WI38 (cell line): ENCODE measurements at regions not wholly inside any gene's neighbourhood (a gene's known extent, or its start where the extent isn't known, plus 50 kb on each side); places are given as distances from the start of the nearest gene placed in this dataset.

Source experiments
- H3K4me3 ChIP-seq: 2 replicates; pipeline ENCODE4 v1.5.1; 2011; ENCODE audit warnings: low read depth, mild to moderate bottlenecking, control low read depth, low read length
- TF ChIP-seq, protein P1 (sequence below): IDR thresholded peaks from 2 replicates; pipeline ENCODE4 v1.5.1; 2012; ENCODE audit warnings: low read depth, mild to moderate bottlenecking, control low read depth, low read length

DNA sequence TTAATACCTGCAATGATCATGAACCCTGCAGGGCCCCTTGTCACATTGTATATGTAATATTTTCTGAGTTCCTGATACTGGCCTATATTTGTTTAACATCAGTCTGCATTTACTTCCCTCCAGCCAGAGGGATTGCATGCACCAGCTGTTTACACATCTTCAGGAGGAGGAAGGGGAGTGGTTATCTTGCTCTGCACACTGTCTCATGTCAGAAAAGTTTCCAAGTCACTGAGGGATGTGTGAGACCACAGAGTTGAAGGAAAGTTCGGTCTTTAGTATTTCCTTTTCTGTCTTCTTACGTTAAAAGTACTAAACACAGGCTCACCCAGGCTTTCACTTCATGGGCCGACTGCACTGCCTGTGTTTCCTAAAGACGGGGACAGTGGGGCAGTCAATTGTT, 574.1 kb downstream of the LMO4 start:
- no peak overlapping the region for H3K4me3 ChIP-seq
- TF ChIP-seq, protein P1, sequence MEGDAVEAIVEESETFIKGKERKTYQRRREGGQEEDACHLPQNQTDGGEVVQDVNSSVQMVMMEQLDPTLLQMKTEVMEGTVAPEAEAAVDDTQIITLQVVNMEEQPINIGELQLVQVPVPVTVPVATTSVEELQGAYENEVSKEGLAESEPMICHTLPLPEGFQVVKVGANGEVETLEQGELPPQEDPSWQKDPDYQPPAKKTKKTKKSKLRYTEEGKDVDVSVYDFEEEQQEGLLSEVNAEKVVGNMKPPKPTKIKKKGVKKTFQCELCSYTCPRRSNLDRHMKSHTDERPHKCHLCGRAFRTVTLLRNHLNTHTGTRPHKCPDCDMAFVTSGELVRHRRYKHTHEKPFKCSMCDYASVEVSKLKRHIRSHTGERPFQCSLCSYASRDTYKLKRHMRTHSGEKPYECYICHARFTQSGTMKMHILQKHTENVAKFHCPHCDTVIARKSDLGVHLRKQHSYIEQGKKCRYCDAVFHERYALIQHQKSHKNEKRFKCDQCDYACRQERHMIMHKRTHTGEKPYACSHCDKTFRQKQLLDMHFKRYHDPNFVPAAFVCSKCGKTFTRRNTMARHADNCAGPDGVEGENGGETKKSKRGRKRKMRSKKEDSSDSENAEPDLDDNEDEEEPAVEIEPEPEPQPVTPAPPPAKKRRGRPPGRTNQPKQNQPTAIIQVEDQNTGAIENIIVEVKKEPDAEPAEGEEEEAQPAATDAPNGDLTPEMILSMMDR: no peak

DNA sequence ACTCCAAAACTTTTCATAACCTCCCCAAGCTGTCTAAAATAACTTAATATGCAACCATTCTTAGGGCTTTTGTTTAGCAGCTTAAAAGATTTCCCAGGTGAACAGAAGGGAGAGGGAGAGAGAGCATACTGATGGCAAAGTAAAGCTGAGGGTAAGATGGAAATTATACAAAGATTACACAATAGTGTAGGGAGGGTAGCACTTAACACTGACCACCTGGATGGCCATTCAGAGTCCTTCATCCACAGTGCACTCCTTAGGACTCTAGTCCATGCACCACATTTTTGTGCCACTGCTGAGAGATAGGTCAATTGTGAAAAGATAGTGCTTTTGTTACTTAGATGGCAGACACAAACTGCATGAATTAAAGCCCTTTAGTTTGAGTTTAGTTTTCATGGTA, 574.6 kb downstream of the LMO4 start:
- TF ChIP-seq, protein P1: no peak
- no peak overlapping the region for H3K4me3 ChIP-seq

DNA sequence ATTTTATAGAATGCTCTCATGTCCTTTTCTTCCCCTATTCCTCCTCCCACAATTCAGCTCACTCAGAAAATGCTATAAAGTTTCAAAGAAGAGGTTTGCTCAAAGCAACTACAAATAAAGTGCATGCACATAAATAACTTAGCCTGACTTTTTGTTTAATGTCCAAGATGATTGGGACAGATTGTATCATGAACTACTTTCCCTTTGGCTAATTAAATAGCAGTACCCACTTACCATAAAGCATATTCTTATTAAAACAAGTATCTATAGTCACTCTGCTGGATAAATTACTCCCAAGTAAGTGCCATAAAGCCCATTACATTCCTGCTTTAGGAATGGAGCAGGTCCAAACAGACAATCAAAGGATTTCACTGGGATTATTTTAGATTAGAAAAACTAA, 576.0 kb downstream of the LMO4 start:
- H3K4me3 ChIP-seq: no peak overlapping the region
- TF ChIP-seq, protein P1: no peak

DNA sequence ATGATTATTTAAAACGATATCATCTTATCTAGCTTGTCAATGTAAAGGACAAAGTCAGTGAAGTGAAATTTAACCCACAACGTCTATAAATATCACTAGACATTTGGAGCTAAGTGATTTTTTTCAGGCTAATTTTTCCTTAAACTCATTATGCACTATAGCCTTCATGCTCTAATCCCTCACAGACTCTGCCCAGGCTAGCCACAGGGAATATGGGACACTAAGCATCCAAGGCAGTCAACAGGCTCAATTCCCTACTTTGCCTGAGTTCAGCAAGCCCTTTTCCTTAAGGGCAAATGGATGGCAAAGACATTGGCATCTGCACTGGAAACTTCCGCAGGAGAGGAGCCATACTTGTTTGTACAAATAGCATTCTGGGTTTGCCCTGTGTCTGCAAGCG, 577.0 kb downstream of the LMO4 start:
- TF ChIP-seq, protein P1: no peak
- H3K4me3 ChIP-seq: no peak overlapping the region

DNA sequence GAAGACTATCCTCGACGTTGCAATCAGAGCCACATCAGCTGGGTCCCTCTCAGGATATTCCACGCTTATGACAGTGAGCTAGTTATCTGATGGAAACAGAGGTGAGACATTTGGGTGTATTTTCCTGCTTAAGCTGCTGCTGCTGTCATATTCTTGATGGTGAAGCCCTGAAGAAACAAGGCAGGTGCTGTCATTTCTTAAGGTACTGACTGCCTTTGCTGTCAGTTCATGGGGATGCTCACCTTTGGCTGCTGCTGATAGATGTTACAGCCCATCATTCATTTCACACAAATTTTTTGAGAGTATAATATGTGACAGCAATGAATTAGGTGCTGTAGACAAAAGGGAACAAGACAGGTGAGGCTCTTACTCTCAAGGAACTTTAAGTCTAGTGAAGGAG, 577.4 kb downstream of the LMO4 start:
- H3K4me3 ChIP-seq: no peak overlapping the region
- TF ChIP-seq, protein P1: no peak

DNA sequence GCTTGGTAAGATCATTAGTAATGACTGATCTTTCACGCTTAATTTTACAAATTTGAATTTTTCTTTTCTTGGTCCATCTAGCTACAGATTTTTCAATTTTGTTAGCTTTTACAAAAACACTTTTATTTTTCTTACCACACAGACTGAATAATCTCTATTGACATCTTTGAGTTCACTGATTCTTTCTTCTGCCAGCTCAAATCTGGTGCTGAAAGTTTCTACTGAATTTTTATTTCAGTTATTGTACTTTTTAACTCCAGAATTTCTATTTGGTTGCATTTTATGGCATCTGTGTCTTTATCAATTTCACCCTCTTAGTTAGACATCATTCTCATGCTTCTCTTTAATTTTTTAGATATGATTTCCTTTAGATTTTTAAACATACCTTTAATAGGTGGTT, 584.7 kb downstream of the LMO4 start:
- TF ChIP-seq, protein P1: no peak
- no peak overlapping the region for H3K4me3 ChIP-seq

DNA sequence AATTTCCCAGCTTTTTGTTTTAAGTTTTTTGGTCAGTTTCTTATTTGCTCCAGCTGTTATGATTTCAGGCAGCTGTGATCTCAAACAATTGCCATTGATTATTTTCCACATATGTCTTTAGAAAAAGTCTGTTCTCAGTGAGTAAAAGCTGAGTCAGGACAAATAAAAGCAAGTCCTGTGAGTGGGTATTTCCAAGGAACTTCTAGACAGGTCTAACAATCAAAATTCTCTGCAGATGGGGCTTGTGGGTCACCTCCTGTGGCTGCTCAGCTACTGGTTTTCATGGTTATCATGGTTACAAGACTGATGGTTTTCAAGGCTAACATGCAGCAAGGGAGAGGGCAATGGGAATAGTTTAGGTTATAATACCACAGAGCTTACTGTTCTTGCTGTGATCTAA, 585.7 kb downstream of the LMO4 start:
- H3K4me3 ChIP-seq: no peak overlapping the region
- TF ChIP-seq, protein P1: no peak
